DND-41 (cell line): ENCODE measurements at regions not wholly inside any gene's neighbourhood (a gene's known extent, or its start where the extent isn't known, plus 50 kb on each side); places are given as distances from the start of the nearest gene placed in this dataset.

Source experiments
- ATAC-seq: fragments of 200-7000 bp; cut with Tn5 transposase; 3 replicates; pipeline ENCODE4 v1.9.1; 2021; ENCODE audit warnings: low read depth; ENCODE audit not compliant: insufficient read depth
- DNase-seq: peaks from one replicate; pipeline ENCODE4 v3.0.0-alpha.2; 2020
- H2AFZ ChIP-seq: 2 replicates; pipeline ENCODE4 v1.6.0; 2012; ENCODE audit warnings: low read depth, low read length
- H3K27ac ChIP-seq: 2 replicates; pipeline ENCODE4 v1.5.1; 2012; ENCODE audit warnings: low read length, inconsistent platforms
- H3K27me3 ChIP-seq: fragments of 200-600 bp; sonication (generic); 2 replicates; pipeline ENCODE4 v1.6.0; 2012; ENCODE audit warnings: low read length, mild to moderate bottlenecking, inconsistent platforms; ENCODE audit not compliant: insufficient read depth, poor library complexity
- H3K36me3 ChIP-seq: 2 replicates; pipeline ENCODE4 v1.5.1; 2012; ENCODE audit warnings: low read length, inconsistent platforms; ENCODE audit not compliant: insufficient read depth
- H3K4me1 ChIP-seq: 2 replicates; pipeline ENCODE4 v1.5.1; 2012; ENCODE audit warnings: mild to moderate bottlenecking, low read length; ENCODE audit not compliant: insufficient read depth
- H3K4me2 ChIP-seq: 2 replicates; pipeline ENCODE4 v1.6.0; 2012; ENCODE audit warnings: mild to moderate bottlenecking, moderate library complexity, low read length, inconsistent platforms; ENCODE audit not compliant: insufficient read depth
- H3K4me3 ChIP-seq, 2 experiments: fragments of 200-600 bp in 1 of 2; shearing (Covaris generic) in 1 of 2; 2 replicates each; pipeline ENCODE4 v1.5.1; 2012 to 2016; ENCODE audit warnings: inconsistent platforms in 2 of 2, low read length in 2 of 2, mild to moderate bottlenecking in 2 of 2, low read depth in 1 of 2, moderate library complexity in 1 of 2
- H3K79me2 ChIP-seq: 2 replicates; pipeline ENCODE4 v1.6.0; 2012; ENCODE audit warnings: low read length, inconsistent platforms; ENCODE audit not compliant: insufficient read depth
- H3K9ac ChIP-seq: 2 replicates; pipeline ENCODE4 v1.6.0; 2012; ENCODE audit warnings: low read depth, mild to moderate bottlenecking, inconsistent platforms, low read length, moderate library complexity
- H3K9me3 ChIP-seq: 2 replicates; pipeline ENCODE4 v1.5.1; 2012; ENCODE audit warnings: low read length, moderate library complexity, mild to moderate bottlenecking, inconsistent platforms; ENCODE audit not compliant: insufficient read depth, severe bottlenecking
- H4K20me1 ChIP-seq: 2 replicates; pipeline ENCODE4 v1.6.0; 2012; ENCODE audit warnings: low read length; ENCODE audit not compliant: insufficient read depth
- EZH2 ChIP-seq: IDR thresholded peaks from 3 replicates; pipeline ENCODE4 v1.6.1; 2012; ENCODE audit warnings: borderline replicate concordance, low read depth, mild to moderate bottlenecking, moderate library complexity, low read length, inconsistent platforms; ENCODE audit not compliant: severe bottlenecking
- TF ChIP-seq, protein P1 (sequence below): IDR thresholded peaks from 2 replicates; pipeline ENCODE4 v1.5.1; 2012; ENCODE audit warnings: borderline replicate concordance, low read length, moderate library complexity, mild to moderate bottlenecking; ENCODE audit not compliant: poor library complexity, severe bottlenecking; ENCODE audit errors: extremely low read depth

DNA sequence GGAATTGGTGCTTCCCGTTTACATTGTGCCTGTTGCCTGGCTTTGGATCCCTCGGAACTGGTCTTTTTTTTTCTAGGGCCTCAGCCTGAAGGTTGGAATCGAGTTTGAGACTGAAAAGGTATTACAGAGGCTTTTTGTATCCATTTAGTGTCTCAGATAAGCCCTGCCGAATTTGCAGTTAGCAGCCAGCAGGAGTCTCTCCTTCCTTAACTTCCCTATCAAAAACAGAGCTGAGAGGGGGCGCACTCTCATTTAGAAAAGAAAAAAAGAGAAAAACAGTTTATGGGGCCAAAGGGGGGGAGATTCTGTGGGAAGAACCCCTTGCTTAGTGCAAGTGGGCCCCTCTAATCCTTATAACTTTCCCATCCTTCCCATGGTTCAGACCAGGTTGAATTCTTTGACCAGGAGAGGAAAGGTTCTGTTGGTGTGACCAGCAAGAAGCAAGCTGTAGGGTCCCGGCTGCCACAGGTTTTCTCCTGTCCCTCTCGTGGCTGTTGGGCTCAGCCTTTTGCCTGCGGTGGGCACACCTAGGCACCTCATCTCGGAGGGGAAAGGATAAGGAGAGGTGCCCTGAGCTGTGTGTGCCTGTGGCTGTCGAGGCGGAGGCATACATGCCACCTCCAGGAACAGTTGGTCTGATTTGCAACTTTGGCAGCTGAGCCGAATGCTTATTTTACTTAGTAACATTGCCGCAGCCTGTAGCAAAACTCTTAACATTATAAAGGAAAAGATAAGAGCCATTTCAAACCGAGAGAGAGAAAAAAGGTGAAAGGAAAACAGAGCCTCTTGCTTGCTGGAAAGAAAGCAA lies 565.0 kb upstream of the CNTN5 start:
- ATAC-seq (no peak), DNase-seq (no peak)
- Histone ChIP-seq H3K4me3 (no peak overlapping the region), H2AFZ (no peak overlapping the region), H3K4me2 (no peak overlapping the region), H3K27me3 (no peaks in the 10 kb centered on the region), H4K20me1 (no peaks in the 10 kb centered on the region), H3K9me3 (no peaks in the 10 kb centered on the region), H3K4me1 (no peaks in the 10 kb centered on the region), H3K27ac (no peak overlapping the region), H3K79me2 (no peaks in the 10 kb centered on the region), H3K9ac (no peak overlapping the region), H3K36me3 (no peaks in the 10 kb centered on the region)
- TF ChIP-seq, protein P1, sequence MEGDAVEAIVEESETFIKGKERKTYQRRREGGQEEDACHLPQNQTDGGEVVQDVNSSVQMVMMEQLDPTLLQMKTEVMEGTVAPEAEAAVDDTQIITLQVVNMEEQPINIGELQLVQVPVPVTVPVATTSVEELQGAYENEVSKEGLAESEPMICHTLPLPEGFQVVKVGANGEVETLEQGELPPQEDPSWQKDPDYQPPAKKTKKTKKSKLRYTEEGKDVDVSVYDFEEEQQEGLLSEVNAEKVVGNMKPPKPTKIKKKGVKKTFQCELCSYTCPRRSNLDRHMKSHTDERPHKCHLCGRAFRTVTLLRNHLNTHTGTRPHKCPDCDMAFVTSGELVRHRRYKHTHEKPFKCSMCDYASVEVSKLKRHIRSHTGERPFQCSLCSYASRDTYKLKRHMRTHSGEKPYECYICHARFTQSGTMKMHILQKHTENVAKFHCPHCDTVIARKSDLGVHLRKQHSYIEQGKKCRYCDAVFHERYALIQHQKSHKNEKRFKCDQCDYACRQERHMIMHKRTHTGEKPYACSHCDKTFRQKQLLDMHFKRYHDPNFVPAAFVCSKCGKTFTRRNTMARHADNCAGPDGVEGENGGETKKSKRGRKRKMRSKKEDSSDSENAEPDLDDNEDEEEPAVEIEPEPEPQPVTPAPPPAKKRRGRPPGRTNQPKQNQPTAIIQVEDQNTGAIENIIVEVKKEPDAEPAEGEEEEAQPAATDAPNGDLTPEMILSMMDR: no peak
- no peak for TF ChIP-seq EZH2

DNA sequence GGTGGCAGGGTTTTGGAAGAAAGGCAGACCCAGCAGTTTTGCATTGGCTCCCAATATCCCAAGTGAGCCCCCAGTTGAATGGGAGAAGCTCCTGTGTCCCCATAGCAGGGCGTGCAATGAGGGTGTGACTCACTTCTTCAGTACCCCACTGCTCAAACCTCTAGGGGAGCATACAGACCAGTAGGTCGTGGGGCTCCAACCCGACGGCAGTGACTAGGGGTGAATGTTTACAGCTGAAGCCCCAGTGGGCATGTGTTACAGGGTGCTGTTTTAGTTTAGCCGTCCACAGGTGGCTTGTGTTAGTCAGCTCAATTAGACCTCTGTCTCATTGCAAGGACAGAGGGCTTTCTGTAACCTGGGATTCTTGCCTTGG lies 564.5 kb upstream of the CNTN5 start:
- Histone ChIP-seq H2AFZ (no peak overlapping the region), H3K9me3 (no peaks in the 10 kb centered on the region), H4K20me1 (no peaks in the 10 kb centered on the region), H3K9ac (no peak overlapping the region), H3K79me2 (no peaks in the 10 kb centered on the region), H3K4me3 (no peak overlapping the region), H3K4me1 (no peaks in the 10 kb centered on the region), H3K27ac (no peak overlapping the region), H3K4me2 (no peak overlapping the region), H3K27me3 (no peaks in the 10 kb centered on the region), H3K36me3 (no peaks in the 10 kb centered on the region)
- TF ChIP-seq, protein P1: no peak
- no peak for TF ChIP-seq EZH2
- DNase-seq (no peak), ATAC-seq (no peak)

DNA sequence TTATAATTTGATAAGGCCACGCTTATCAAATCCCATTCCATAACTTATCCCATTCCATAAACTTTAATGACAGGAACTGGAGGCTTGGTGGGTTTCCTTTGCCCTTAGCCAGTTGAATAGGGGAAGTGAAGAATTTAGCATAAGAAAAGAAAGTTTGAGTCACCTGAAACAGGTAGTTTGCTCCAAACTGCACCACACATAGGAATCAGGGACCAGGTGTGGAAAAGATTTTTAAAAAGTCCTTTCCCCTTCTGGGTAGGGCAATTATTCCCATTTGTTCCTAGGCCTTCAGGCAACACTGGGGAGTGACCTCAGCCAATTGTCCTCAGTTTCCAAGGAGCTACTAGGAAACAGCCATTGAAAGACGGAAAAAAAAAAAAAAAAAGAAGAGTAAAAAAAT lies 525.7 kb upstream of the CNTN5 start:
- no peaks in the 10 kb centered on the region for H4K20me1 ChIP-seq
- no peak overlapping the region for H3K9ac ChIP-seq
- no peaks in the 10 kb centered on the region for H3K9me3 ChIP-seq
- DNase-seq (no peak), ATAC-seq (no peak)
- H3K36me3 ChIP-seq: no peaks in the 10 kb centered on the region
- TF ChIP-seq, protein P1: no peak
- no peak for TF ChIP-seq EZH2
- no peaks in the 10 kb centered on the region for H3K27me3 ChIP-seq
- H2AFZ ChIP-seq: no peak overlapping the region
- no peaks in the 10 kb centered on the region for H3K4me1 ChIP-seq
- no peak overlapping the region for H3K4me2 ChIP-seq
- no peak overlapping the region for H3K4me3 ChIP-seq
- no peaks in the 10 kb centered on the region for H3K79me2 ChIP-seq
- no peak overlapping the region for H3K27ac ChIP-seq

DNA sequence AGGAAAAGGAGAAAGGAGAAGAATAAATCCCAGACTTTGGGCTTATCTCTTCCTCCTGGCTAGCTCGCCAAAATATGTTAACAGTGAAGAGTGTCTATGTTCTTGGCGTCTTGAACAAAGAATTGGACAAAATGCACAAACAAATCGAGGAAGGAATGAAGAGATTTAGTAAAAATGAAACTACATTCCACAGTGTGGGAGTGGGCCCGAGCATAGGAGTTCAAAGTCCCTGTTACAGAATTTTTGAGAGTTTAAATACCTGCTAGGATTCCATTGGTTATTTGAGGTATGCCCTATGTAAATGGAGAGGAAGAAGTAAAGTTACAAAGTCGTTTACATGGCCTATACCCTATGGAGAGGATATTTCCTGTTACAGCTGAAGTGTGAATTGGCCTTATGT lies 525.1 kb upstream of the CNTN5 start:
- Histone ChIP-seq H3K4me2 (no peak overlapping the region), H3K9ac (no peak overlapping the region), H4K20me1 (no peaks in the 10 kb centered on the region), H3K27me3 (no peaks in the 10 kb centered on the region), H3K27ac (no peak overlapping the region), H3K36me3 (no peaks in the 10 kb centered on the region), H3K4me1 (no peaks in the 10 kb centered on the region), H3K9me3 (no peaks in the 10 kb centered on the region), H2AFZ (no peak overlapping the region), H3K4me3 (no peak overlapping the region), H3K79me2 (no peaks in the 10 kb centered on the region)
- no peak for ATAC-seq
- TF ChIP-seq, protein P1: no peak
- no peak for TF ChIP-seq EZH2
- no peak for DNase-seq
